Fibroblast of skin of scalp (primary cell): ENCODE measurements at regions not wholly inside any gene's neighbourhood (a gene's known extent, or its start where the extent isn't known, plus 50 kb on each side); places are given as distances from the start of the nearest gene placed in this dataset.

Source experiments
- DNase-seq: peaks from one replicate; pipeline ENCODE4 v3.0.0-alpha.2; 2013

GRCh38 chr3:117674321-117674720, 964.7 kb downstream of the TUSC7 start:
- peak; percentile 8 for DNase-seq

- DNase-seq = peak; percentile 82
These were observed 972.0 kb downstream of the TUSC7 start for GRCh38 chr3:117681619-117682018.

GRCh38 chr3:117687096-117687495, 977.5 kb downstream of the TUSC7 start:
- no peak for DNase-seq

GRCh38 chr3:117688583-117688982, 979.0 kb downstream of the TUSC7 start:
- DNase-seq = no peak

GRCh38 chr3:117691526-117691925, 981.9 kb downstream of the TUSC7 start:
- DNase-seq = peak; percentile 4

- DNase-seq = peak; percentile 74
These were observed 982.9 kb downstream of the TUSC7 start for GRCh38 chr3:117692416-117692995.

GRCh38 chr3:117695321-117695720, 985.7 kb downstream of the TUSC7 start:
- DNase-seq = peak; percentile 50

- DNase-seq = no peak
These were observed 986.5 kb downstream of the TUSC7 start for GRCh38 chr3:117695871-117696645.

- DNase-seq = no peak
These were observed 987.4 kb downstream of the TUSC7 start for GRCh38 chr3:117696851-117697407.

GRCh38 chr3:117699058-117699457, 989.5 kb downstream of the TUSC7 start:
- no peak for DNase-seq

GRCh38 chr3:117700573-117701360, 991.2 kb downstream of the TUSC7 start:
- DNase-seq = peak; percentile 83

- no peak for DNase-seq
These were observed 995.4 kb downstream of the TUSC7 start for GRCh38 chr3:117705011-117705410.

- peak; percentile 97 for DNase-seq
These were observed 996.5 kb downstream of the TUSC7 start for GRCh38 chr3:117706037-117706436.

GRCh38 chr3:117706756-117707155, 997.2 kb downstream of the TUSC7 start:
- DNase-seq = peak; percentile 77

- DNase-seq = no peak
These were observed 999.0 kb downstream of the TUSC7 start for GRCh38 chr3:117708601-117709000.

GRCh38 chr3:117709108-117709507, 999.5 kb downstream of the TUSC7 start:
- DNase-seq = no peak

- no peak for DNase-seq
These were observed 1000.9 kb downstream of the TUSC7 start for GRCh38 chr3:117710501-117710900.

- peak; percentile 39 for DNase-seq
These were observed 1009.8 kb downstream of the TUSC7 start for GRCh38 chr3:117719316-117719926.

- no peak for DNase-seq
These were observed 1012.3 kb downstream of the TUSC7 start for GRCh38 chr3:117721866-117722265.

GRCh38 chr3:117722856-117723255, 1013.3 kb downstream of the TUSC7 start:
- no peak for DNase-seq

GRCh38 chr3:117723825-117724224, 1014.2 kb downstream of the TUSC7 start:
- DNase-seq = no peak

GRCh38 chr3:117725314-117725713, 1015.7 kb downstream of the TUSC7 start:
- no peak for DNase-seq

GRCh38 chr3:117726776-117727175, 1017.2 kb downstream of the TUSC7 start:
- DNase-seq = peak; percentile 21
